ENCODE measurements at regions not wholly inside any gene's neighbourhood (a gene's known extent, or its start where the extent isn't known, plus 50 kb on each side); places are given as distances from the start of the nearest gene placed in this dataset.

GRCh38 chr19:27896091-27896490, 1316.9 kb downstream of the UQCRFS1 start:
- H3K27me3 Mint-ChIP-seq (ENCODE audit: low read depth): peaks cover 12% of the 10 kb centered on the region
- Histone ChIP-seq H2AFZ (ENCODE audit: low read length) (no peak overlapping the region), H4K5ac (ENCODE audit: insufficient read length, low read depth, low read length) (no peak overlapping the region), H2BK120ac (ENCODE audit: low read depth, low read length, poor library complexity, severe bottlenecking) (no peak overlapping the region), H3K27me3 (ENCODE audit: insufficient read depth, low read length) (no peaks in the 10 kb centered on the region), H3K4me2 (ENCODE audit: insufficient read depth, insufficient read length, low read length) (no peak overlapping the region), H2BK15ac (ENCODE audit: low read depth, low read length) (no peak overlapping the region), H2BK12ac (ENCODE audit: insufficient read length, low read depth, low read length) (no peak overlapping the region), H2BK5ac (ENCODE audit: insufficient read length, low read length) (no peak overlapping the region), H3K9ac (ENCODE audit: extremely low read depth, insufficient read length, low read length) (no peak overlapping the region), H3K4me1 (ENCODE audit: insufficient read depth, low read length) (no peaks in the 10 kb centered on the region), H3K56ac (ENCODE audit: insufficient read length, low read depth, low read length) (no peak overlapping the region), H3K79me1 (ENCODE audit: insufficient read depth, low read depth, low read length, poor library complexity, severe bottlenecking) (no peaks in the 10 kb centered on the region), H3K79me2 (ENCODE audit: insufficient read depth, low read length) (no peaks in the 10 kb centered on the region), H2AK5ac (ENCODE audit: insufficient read length, low read length) (no peak overlapping the region), H2BK20ac (ENCODE audit: low read depth, low read length, poor library complexity, severe bottlenecking) (no peak overlapping the region), H4K20me1 (ENCODE audit: control insufficient read depth, insufficient read depth, insufficient read length) (no peaks in the 10 kb centered on the region), H3K18ac (ENCODE audit: insufficient read length, low read depth, low read length) (no peak overlapping the region), H3K27ac (ENCODE audit: insufficient read length, low read depth, low read length) (no peak overlapping the region), H3K9me3 (ENCODE audit: control insufficient read depth, low read depth, low read length) (peaks cover 100% of the 10 kb centered on the region), H3K14ac (ENCODE audit: insufficient read depth, low read length) (no peak overlapping the region), H3K23ac (ENCODE audit: insufficient read length, low read depth, low read length) (no peak overlapping the region), H3T11ph (ENCODE audit: low read length) (no peak overlapping the region), H4K8ac (replicated peaks; ENCODE audit: insufficient read length, low read depth, low read length) (no peak overlapping the region), H3K23me2 (ENCODE audit: insufficient read length, low read depth, low read length, poor library complexity, severe bottlenecking) (no peaks in the 10 kb centered on the region), H4K91ac (ENCODE audit: insufficient read length, low read depth, low read length) (no peak overlapping the region), H3K4ac (ENCODE audit: low read depth, low read length) (no peak overlapping the region)
- peaks cover 21 to 49% (median 32%) of the 10 kb centered on the region in 3 experiments; a peak in 6 of 7 replicates for H3K36me3 Mint-ChIP-seq (ENCODE audit: insufficient read depth in 1 of 3, low read depth in 3 of 3)
- no peak overlapping the region for H3K27ac Mint-ChIP-seq
- TF ChIP-seq, protein P1, sequence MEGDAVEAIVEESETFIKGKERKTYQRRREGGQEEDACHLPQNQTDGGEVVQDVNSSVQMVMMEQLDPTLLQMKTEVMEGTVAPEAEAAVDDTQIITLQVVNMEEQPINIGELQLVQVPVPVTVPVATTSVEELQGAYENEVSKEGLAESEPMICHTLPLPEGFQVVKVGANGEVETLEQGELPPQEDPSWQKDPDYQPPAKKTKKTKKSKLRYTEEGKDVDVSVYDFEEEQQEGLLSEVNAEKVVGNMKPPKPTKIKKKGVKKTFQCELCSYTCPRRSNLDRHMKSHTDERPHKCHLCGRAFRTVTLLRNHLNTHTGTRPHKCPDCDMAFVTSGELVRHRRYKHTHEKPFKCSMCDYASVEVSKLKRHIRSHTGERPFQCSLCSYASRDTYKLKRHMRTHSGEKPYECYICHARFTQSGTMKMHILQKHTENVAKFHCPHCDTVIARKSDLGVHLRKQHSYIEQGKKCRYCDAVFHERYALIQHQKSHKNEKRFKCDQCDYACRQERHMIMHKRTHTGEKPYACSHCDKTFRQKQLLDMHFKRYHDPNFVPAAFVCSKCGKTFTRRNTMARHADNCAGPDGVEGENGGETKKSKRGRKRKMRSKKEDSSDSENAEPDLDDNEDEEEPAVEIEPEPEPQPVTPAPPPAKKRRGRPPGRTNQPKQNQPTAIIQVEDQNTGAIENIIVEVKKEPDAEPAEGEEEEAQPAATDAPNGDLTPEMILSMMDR (conservative IDR thresholded peaks at IDR 0.05): no peak
- DNase-seq: no peak
- no peaks in the 10 kb centered on the region for H3K4me1 Mint-ChIP-seq
- H3K9me3 Mint-ChIP-seq: peaks cover 97 to 99% of the 10 kb centered on the region in 2 experiments
- no CpG with 5 or more reads among the region's 1 CpG for WGBS (ENCODE audit: extremely low coverage, insufficient read length, low lambda C conversion rate)
- H3K4me3 Mint-ChIP-seq: no peak overlapping the region
